ENCODE measurements at regions not wholly inside any gene's neighbourhood (a gene's known extent, or its start where the extent isn't known, plus 50 kb on each side); places are given as distances from the start of the nearest gene placed in this dataset.
"Not testable (repeated sequence)": the region's sequence is repeated elsewhere in the genome, so short reads cannot be mapped to it uniquely, and the experiment has no call there.

- DNase-seq: no peak
These were observed 294.1 kb downstream of the SIPA1L2 start for GRCh38 chr1:232335741-232336293.

GRCh38 chr1:232335261-232335660 lies 294.7 kb downstream of the SIPA1L2 start:
- no peak for DNase-seq

- DNase-seq: no peak
These were observed 295.1 kb downstream of the SIPA1L2 start for GRCh38 chr1:232334811-232335210.

GRCh38 chr1:232334246-232334645 lies 295.7 kb downstream of the SIPA1L2 start:
- DNase-seq: no peak

- DNase-seq: no peak
These were observed 296.5 kb downstream of the SIPA1L2 start for GRCh38 chr1:232333419-232333767.

- DNase-seq: not testable (repeated sequence)
These were observed 297.1 kb downstream of the SIPA1L2 start for GRCh38 chr1:232332710-232333418.

GRCh38 chr1:232329103-232329813 lies 300.7 kb downstream of the SIPA1L2 start:
- no peak for DNase-seq

- no peak for DNase-seq
These were observed 301.3 kb downstream of the SIPA1L2 start for GRCh38 chr1:232328486-232329102.

GRCh38 chr1:232327899-232328298 lies 302.0 kb downstream of the SIPA1L2 start:
- DNase-seq: no peak

- no peak for DNase-seq
These were observed 302.7 kb downstream of the SIPA1L2 start for GRCh38 chr1:232327269-232327668.

GRCh38 chr1:232322162-232322734 lies 307.7 kb downstream of the SIPA1L2 start:
- DNase-seq: no peak

- DNase-seq: no peak
These were observed 310.3 kb downstream of the SIPA1L2 start for GRCh38 chr1:232319518-232320210.

- DNase-seq: no peak
These were observed 310.9 kb downstream of the SIPA1L2 start for GRCh38 chr1:232319072-232319471.

GRCh38 chr1:232318143-232318542 lies 311.8 kb downstream of the SIPA1L2 start:
- DNase-seq: no peak

- DNase-seq: no peak
These were observed 312.6 kb downstream of the SIPA1L2 start for GRCh38 chr1:232317350-232317749.

- no peak for DNase-seq
These were observed 313.1 kb downstream of the SIPA1L2 start for GRCh38 chr1:232316864-232317263.

GRCh38 chr1:232313876-232314275 lies 316.1 kb downstream of the SIPA1L2 start:
- not testable (repeated sequence) for DNase-seq

- DNase-seq: no peak
These were observed 319.4 kb downstream of the SIPA1L2 start for GRCh38 chr1:232310541-232310940.

GRCh38 chr1:232308616-232309015 lies 321.3 kb downstream of the SIPA1L2 start:
- DNase-seq: no peak

- DNase-seq: no peak
These were observed 322.5 kb downstream of the SIPA1L2 start for GRCh38 chr1:232307296-232308017.

GRCh38 chr1:232306269-232306961 lies 323.5 kb downstream of the SIPA1L2 start:
- no peak for DNase-seq
